ENCODE measurements at regions not wholly inside any gene's neighbourhood (a gene's known extent, or its start where the extent isn't known, plus 50 kb on each side); places are given as distances from the start of the nearest gene placed in this dataset.

- TF ChIP-seq CTCF (IDR thresholded peaks at IDR 0.05 in 4 of 5, conservative IDR thresholded peaks at IDR 0.05 in 1 of 5), result no peak
- TF ChIP-seq POLR2A (IDR thresholded peaks at IDR 0.05), result no peak
Measured at GRCh38 chr9:12166518-12166917, 526.7 kb upstream of the TYRP1 start.
